ENCODE measurements at regions not wholly inside any gene's neighbourhood (a gene's known extent, or its start where the extent isn't known, plus 50 kb on each side); places are given as distances from the start of the nearest gene placed in this dataset.

DNA sequence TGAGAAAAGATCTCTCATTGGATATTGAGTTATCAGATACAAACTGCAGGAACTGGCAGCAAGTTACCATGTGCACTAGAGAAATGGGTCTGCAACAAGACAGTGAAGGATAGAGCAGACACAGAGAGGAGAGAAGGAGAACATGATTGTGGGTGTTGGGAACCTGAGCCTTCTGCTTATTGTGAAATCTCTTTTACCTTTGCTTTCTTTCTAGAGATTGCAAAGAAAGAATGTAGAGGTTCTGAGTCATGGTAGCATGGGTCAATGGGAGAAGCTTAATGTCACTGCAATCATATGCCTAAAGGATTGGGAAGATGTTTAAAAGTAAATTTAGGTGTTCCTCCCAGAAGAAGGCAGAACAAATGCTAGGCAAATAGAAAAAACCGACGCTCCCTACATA lies 821.4 kb downstream of the CCSER2 start:
- H3K27me3 ChIP-seq (ENCODE audit: control insufficient read depth in 2 of 2, insufficient read depth in 2 of 2, low read length in 2 of 2), result no peaks in the 10 kb centered on the region
- DNase-seq (ENCODE audit: extremely low read depth in 1 of 4, low spot score in 3 of 4) (no peak), FAIRE-seq (no peak), ATAC-seq (no peak)
- no peaks in the 10 kb centered on the region for H4K20me1 ChIP-seq (replicated peaks; ENCODE audit: control insufficient read depth, insufficient read depth, low read length)
- TF ChIP-seq RNF219 (CRISPR knock-in tag; IDR thresholded peaks at IDR 0.05) (no peak), CEBPG (CRISPR knock-in tag; IDR thresholded peaks at IDR 0.05) (no peak), CEBPG (tag; conservative IDR thresholded peaks at IDR 0.05 in 1 of 2, IDR thresholded peaks at IDR 0.05 in 1 of 2) (no peak), NFE2 (IDR thresholded peaks at IDR 0.05; ENCODE audit: low read depth) (no peak), LCOR (CRISPR knock-in tag; IDR thresholded peaks at IDR 0.05) (no peak), ZBTB7A (IDR thresholded peaks at IDR 0.05; ENCODE audit: borderline replicate concordance, control insufficient read depth, low read depth, low read length) (no peak), CTCFL (IDR thresholded peaks at IDR 0.05; ENCODE audit: borderline replicate concordance, insufficient read depth, low read depth, low read length, poor library complexity, severe bottlenecking) (no peak), SRSF9 (IDR thresholded peaks at IDR 0.05; ENCODE audit: borderline replicate concordance, low read depth, low read length) (no peak), TBP (optimal IDR thresholded peaks at IDR 0.05; ENCODE audit: low read depth, low read length) (no peak), TRIM28 (IDR thresholded peaks at IDR 0.05) (no peak)
- TF ChIP-seq, protein P1, sequence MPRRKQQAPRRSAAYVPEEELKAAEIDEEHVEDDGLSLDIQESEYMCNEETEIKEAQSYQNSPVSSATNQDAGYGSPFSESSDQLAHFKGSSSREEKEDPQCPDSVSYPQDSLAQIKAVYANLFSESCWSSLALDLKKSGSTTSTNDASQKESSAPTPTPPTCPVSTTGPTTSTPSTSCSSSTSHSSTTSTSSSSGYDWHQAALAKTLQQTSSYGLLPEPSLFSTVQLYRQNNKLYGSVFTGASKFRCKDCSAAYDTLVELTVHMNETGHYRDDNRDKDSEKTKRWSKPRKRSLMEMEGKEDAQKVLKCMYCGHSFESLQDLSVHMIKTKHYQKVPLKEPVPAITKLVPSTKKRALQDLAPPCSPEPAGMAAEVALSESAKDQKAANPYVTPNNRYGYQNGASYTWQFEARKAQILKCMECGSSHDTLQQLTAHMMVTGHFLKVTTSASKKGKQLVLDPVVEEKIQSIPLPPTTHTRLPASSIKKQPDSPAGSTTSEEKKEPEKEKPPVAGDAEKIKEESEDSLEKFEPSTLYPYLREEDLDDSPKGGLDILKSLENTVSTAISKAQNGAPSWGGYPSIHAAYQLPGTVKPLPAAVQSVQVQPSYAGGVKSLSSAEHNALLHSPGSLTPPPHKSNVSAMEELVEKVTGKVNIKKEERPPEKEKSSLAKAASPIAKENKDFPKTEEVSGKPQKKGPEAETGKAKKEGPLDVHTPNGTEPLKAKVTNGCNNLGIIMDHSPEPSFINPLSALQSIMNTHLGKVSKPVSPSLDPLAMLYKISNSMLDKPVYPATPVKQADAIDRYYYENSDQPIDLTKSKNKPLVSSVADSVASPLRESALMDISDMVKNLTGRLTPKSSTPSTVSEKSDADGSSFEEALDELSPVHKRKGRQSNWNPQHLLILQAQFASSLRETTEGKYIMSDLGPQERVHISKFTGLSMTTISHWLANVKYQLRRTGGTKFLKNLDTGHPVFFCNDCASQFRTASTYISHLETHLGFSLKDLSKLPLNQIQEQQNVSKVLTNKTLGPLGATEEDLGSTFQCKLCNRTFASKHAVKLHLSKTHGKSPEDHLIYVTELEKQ (CRISPR knock-in tag; IDR thresholded peaks at IDR 0.05), result no peak
- H3K4me2 ChIP-seq (ENCODE audit: insufficient read depth, low read length), result no peak overlapping the region
- H3K9ac ChIP-seq (ENCODE audit: insufficient read depth in 1 of 2, low read depth in 2 of 2, low read length in 2 of 2), result no peak overlapping the region
- BruUV-seq (replicated peaks), result no TSS peak
- H3K36me3 ChIP-seq (ENCODE audit: control insufficient read depth, insufficient read depth, low read length), result no peaks in the 10 kb centered on the region
- in situ Hi-C loops (cut with MboI) (no loop called here), intact Hi-C loops (cut with micrococcal nuclease) (no loop called here)
- H2AFZ ChIP-seq (ENCODE audit: low read depth, low read length), result no peak overlapping the region
- H3K4me1 ChIP-seq (replicated peaks in 1 of 2; ENCODE audit: control insufficient read depth in 2 of 2, insufficient read depth in 2 of 2, low read length in 2 of 2), result no peaks in the 10 kb centered on the region
- no peaks in the 10 kb centered on the region for H3K79me2 ChIP-seq (ENCODE audit: control insufficient read depth, insufficient read depth, low read length)
- WGBS (ENCODE audit: insufficient coverage, low coverage, missing lambda C conversion rate), result 0% methylated on average over 2 of the region's 2 CpGs
- ChIA-PET POLR2A (no interaction called here), CTCF (ENCODE audit: low intra/inter-chr PET ratio) (no interaction called here)
- H3K4me3 ChIP-seq, result no peak overlapping the region
- no peaks in the 10 kb centered on the region; the same call in 1 of the 2 replicates for H3K9me3 ChIP-seq (replicated peaks; ENCODE audit: control insufficient read depth, insufficient read depth, low read depth, low read length)
- no peaks in the 10 kb centered on the region for H3K9me1 ChIP-seq (ENCODE audit: control insufficient read depth, insufficient read depth, low read length)
- no peak overlapping the region for H3K27ac ChIP-seq (ENCODE audit: extremely low read depth, low read depth, low read length)

Measured in K562 (cell line).